HG02852 (cell line): ENCODE measurements at regions not wholly inside any gene's neighbourhood (a gene's known extent, or its start where the extent isn't known, plus 50 kb on each side); places are given as distances from the start of the nearest gene placed in this dataset.

Experiments
- ATAC-seq: cut with Tn5 transposase; IDR thresholded peaks from one replicate; pipeline ENCODE4 v1.9.1; 2021; ENCODE audit warnings: mild to moderate bottlenecking, moderate library complexity; ENCODE audit not compliant: unreplicated experiment

DNA sequence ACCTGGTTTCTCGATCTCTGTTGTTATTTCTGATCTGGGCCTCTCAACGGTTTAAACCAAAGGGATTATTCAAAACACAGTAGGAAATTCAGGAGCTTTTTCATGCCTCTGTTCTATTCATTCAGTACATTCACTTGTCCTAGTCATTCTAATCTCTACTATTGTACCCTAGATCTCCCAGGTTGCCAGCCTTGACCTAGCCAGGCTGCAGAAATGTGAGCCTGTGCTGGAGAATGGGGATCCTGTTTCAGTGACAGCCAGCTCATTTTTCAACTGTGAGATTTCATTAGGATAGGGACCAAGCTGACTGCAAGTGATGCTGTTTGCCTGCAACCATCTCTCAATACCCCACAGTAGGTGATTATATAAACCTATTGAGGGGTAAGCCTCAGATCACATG is 186.2 kb downstream of the CMPK2 start:
- no peak for ATAC-seq

- no peak for ATAC-seq
Observed at GRCh38 chr2:6683516-6683915, 182.2 kb downstream of the CMPK2 start.

- no peak for ATAC-seq
Observed at GRCh38 chr2:6685447-6685846, 180.3 kb downstream of the CMPK2 start.

DNA sequence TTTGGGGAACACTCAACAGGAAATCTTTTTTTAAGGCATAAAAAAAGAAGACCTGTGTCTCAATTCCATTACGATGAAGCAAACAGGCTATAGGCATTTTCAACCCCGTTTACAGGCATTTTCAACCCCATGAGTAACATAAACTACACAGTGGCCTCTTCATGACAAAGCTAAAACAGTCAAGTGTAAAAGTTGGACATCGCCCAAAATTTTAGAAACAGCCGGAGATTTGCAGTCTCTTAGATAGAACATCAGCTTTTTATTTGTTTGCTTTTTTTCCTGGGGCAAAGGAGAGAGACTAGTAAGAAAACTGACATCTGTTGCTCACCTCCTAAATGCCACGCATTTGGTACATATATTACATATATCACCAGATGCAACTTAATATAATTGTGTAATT is 173.7 kb downstream of the CMPK2 start:
- no peak for ATAC-seq

DNA sequence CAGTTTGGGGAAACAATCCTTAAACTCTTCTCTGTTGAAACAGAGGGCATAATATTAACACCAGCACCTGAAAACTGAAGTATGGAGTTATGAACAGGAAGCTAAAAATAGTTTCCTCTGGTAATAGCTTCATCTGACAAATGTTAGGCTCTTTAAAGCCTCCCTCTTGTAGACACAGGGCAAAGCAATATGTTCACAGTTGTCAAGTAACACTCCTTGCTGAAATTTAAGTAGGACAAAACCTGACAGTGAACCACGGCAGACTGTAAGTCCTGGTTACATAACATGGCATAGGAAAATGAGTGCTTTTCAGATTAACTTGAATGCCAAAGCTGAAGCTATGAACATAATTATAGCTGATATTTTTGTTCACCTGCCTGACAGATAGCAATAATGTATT is 172.9 kb downstream of the CMPK2 start:
- ATAC-seq: no peak

- ATAC-seq: no peak
Observed at GRCh38 chr2:6694555-6694954, 171.2 kb downstream of the CMPK2 start.

- ATAC-seq: no peak
Observed at GRCh38 chr2:6700335-6700734, 165.4 kb downstream of the CMPK2 start.

GRCh38 chr2:6704077-6704476 is 161.6 kb downstream of the CMPK2 start:
- ATAC-seq: no peak

DNA sequence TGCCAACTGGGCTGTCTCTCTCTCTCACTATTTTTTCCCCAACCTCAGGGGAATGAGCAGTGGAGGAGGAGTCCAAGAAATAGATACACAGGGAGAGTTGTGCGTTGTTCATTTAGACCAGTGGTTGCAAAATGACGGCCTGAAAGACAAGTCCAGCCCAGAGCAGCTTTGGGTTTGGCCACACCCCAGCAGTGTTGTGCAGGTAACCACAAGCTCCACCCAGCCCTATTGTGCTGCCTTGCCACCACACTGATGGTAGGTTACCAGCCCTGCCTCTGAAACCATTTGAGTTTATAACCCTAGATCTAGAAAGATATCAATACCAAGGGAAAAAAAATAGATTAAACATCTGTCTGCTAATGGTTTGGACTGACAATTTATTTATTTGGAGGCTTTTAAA is 144.3 kb downstream of the CMPK2 start:
- ATAC-seq: no peak

DNA sequence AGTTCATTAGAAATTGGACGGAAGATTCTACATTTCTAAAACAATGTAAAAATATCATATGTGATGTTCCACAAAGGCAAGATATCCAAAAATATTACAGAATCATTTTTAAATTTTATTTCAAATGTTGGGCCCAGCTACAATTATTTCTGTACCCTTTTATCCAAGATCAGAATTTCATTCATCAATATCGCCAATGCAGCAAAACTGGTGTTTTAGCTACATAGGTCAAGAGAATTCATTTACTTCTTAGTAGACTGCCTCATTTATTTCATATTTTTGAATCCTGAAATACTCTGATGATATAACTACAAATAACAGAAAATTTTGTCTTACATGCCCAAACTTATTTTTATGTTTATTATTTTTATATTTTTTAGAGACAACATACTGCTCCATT is 143.1 kb downstream of the CMPK2 start:
- no peak for ATAC-seq

DNA sequence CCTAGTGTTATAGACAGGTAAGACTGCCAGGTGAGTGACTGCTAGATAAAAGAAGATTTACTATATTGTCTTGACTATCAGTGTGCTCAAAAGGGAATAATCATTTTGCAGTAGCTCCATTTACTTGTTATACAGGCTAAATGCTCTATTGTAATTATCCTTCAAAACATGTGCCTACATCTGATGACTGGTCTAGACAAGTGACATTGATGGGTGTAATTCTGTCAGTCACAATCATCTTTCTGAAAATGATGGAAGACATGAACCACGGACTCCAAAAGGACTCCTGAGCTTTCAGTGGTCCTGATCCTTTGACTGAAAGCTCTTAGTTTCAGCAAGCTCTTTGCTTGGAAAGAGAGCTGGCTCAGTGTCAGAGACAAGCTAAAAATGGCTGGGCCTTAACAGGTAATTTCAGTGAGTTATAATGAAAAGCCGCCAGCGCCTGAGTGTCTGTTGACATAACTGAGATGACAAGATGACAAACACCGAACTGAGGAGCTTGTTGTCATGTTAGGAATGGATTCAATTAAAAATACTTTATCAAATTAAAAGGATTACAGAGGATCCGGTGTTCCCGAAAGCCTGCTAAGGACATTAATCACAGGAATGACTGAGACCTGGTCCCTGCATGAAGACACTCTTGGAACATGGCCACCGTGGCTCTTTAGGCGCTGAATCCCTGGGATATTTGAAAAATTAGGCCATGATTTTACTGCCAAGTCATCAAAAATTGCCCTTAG is 141.7 kb downstream of the CMPK2 start:
- ATAC-seq: no peak

GRCh38 chr2:6724605-6725140 is 141.0 kb downstream of the CMPK2 start:
- no peak for ATAC-seq

GRCh38 chr2:6728156-6728555 is 137.6 kb downstream of the CMPK2 start:
- ATAC-seq: no peak

GRCh38 chr2:6730003-6730402 is 135.7 kb downstream of the CMPK2 start:
- ATAC-seq: no peak

- ATAC-seq: no peak
Observed at GRCh38 chr2:6730649-6731532, 134.8 kb downstream of the CMPK2 start.

- ATAC-seq: no peak
Observed at GRCh38 chr2:6739547-6739946, 126.2 kb downstream of the CMPK2 start.

DNA sequence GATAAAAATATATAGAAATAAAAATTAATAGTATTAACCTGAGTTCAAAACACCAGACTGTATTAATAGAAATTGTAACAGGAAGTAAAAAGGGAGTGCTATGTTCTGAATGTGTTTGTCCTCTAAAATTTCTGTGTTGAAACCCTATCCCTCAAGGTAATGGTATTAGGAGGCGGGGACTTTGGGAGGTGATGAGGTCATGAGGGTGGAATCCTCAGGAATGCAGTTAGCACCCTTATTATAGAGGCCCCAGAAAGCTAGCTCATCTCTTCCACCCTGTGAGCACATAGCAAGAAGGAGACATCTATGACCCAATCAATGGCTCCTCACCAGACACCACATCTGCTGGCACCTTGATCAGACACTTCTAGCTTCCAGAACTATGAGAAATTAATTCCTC is 124.5 kb downstream of the CMPK2 start:
- ATAC-seq: no peak

DNA sequence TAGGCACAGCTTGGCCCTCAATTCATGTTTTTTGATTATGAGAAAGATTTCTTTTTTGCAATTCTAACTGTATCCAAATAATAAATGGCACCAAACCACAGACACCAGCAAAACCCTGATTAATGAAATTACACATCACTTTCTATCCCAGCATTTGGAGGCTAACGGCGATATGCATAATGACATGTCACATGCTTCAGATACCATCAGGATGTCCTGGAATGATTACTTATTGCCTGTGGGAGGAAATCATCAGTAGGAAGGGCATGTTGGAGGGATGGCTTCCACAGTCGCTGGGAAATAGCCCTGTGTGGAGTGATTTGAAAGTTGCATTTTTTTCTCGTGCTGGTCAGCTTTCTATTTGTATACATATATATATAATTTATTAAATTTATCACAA is 121.7 kb downstream of the CMPK2 start:
- ATAC-seq: no peak

- no peak for ATAC-seq
Observed at GRCh38 chr2:6747433-6747832, 118.3 kb downstream of the CMPK2 start.

- ATAC-seq: no peak
Observed at GRCh38 chr2:6748406-6749067, 117.2 kb downstream of the CMPK2 start.

DNA sequence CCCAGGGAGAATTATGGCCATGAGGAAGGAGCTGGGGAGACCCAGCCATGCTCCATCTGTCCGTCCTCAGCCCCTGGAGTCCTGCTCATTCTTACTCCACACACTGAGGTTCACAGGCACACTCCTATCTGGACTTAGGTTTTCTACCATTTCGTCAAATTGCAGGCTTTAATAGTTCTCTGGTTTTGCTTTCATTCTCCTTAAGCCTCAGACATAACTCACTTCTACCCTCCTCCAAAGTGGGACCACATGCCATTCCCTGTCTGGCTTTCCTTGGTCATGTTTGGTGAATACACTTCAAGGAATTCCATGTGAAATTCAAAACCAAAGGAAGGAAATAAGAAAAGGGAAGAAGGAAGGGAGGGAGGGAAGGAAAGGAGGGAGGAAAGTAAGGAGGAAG is 115.7 kb downstream of the CMPK2 start:
- no peak for ATAC-seq
